ENCODE measurements at regions not wholly inside any gene's neighbourhood (a gene's known extent, or its start where the extent isn't known, plus 50 kb on each side); places are given as distances from the start of the nearest gene placed in this dataset.
"Not testable (repeated sequence)": the region's sequence is repeated elsewhere in the genome, so short reads cannot be mapped to it uniquely, and the experiment has no call there.

DNA sequence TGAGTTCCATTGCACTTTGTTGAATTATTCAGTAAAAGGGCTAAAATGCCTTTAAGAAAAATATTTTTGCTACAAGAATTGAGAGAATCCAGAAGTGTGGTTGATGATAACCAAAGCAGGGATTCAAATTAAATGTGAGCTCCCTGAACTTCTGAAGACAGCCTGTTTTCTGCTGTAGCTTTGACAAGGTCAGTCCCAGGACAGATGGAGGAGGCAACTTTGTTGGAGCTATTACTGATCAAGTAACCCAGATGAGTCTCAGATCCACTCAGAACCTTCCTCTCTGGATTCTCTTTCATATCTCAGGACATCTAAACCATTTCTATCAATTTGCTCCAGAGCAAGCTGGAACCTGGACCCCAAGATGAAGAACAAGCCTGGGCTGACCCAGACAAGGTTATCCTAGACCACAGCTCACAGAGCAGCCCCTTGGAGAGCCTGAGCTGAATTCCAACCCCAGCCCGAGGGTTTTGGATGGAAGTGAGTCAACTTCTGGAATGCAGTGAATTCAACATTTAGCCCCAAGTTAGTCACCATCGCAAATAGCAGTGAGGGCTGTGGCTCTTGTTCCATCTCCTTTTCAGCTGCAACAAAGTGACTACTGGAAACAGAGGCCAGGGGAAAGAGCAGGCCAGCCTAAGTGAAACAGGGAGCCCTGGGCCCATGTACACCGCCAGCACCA lies 137.8 kb upstream of the TSC22D1 start:
- Histone ChIP-seq H3K27me3 (ENCODE audit: insufficient read depth, low read length) (no peaks in the 10 kb centered on the region), H3K9me3 (ENCODE audit: low read length) (no peaks in the 10 kb centered on the region), H3K4me1 (ENCODE audit: insufficient read depth, low read length) (no peaks in the 10 kb centered on the region), H2AFZ (ENCODE audit: low read depth, low read length) (no peak overlapping the region), H3K36me3 (ENCODE audit: insufficient read depth, low read length) (no peaks in the 10 kb centered on the region), H3K4me3 (ENCODE audit: low read length) (no peak overlapping the region)

DNA sequence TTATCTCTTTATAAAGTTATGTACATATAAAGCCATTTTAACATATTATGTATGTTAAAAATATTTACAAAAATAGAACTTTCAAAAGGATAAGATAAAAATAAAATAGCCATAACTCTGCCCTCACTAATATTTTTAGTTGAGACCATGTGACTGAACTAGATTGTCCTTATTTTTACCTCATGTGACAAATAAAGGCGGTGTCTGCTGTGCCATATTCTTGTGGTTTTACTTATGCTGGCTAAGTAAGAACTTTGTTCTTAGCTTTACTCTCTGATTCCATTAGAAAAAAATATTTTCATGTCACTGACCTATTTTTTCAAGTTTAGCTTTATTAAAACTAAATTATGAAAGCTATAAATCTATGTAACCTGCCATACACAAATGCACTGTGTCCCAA lies 135.6 kb upstream of the TSC22D1 start:
- no peaks in the 10 kb centered on the region for H3K36me3 ChIP-seq (ENCODE audit: insufficient read depth, low read length)
- no peak overlapping the region for H2AFZ ChIP-seq (ENCODE audit: low read depth, low read length)
- H3K9me3 ChIP-seq (ENCODE audit: low read length) = no peaks in the 10 kb centered on the region
- no peaks in the 10 kb centered on the region for H3K27me3 ChIP-seq (ENCODE audit: insufficient read depth, low read length)
- H3K4me3 ChIP-seq (ENCODE audit: low read length) = no peak overlapping the region
- no peaks in the 10 kb centered on the region for H3K4me1 ChIP-seq (ENCODE audit: insufficient read depth, low read length)

DNA sequence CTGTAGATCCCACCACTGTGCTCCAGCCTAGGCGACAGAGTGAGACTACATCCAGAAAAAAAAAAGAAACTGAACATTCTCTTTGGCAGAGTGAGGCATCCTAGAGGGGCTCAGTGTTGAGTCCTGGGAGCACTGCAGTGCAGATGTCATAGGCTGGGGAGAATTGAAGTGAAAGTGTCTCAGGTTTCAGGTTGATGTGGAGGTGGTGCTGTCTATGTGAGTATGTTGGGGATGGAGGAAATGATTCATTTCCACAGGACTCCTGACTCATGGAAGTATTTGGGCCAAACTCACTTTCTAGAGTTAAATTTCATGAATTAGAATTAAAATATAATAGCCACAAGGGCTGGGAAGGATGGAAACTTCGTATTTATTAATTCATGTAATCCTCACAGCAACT lies 134.4 kb upstream of the TSC22D1 start:
- Histone ChIP-seq H3K9me3 (ENCODE audit: low read length) (no peaks in the 10 kb centered on the region), H2AFZ (ENCODE audit: low read depth, low read length) (no peak overlapping the region), H3K27me3 (ENCODE audit: insufficient read depth, low read length) (no peaks in the 10 kb centered on the region), H3K4me3 (ENCODE audit: low read length) (no peak overlapping the region), H3K36me3 (ENCODE audit: insufficient read depth, low read length) (no peaks in the 10 kb centered on the region), H3K4me1 (ENCODE audit: insufficient read depth, low read length) (no peaks in the 10 kb centered on the region)

DNA sequence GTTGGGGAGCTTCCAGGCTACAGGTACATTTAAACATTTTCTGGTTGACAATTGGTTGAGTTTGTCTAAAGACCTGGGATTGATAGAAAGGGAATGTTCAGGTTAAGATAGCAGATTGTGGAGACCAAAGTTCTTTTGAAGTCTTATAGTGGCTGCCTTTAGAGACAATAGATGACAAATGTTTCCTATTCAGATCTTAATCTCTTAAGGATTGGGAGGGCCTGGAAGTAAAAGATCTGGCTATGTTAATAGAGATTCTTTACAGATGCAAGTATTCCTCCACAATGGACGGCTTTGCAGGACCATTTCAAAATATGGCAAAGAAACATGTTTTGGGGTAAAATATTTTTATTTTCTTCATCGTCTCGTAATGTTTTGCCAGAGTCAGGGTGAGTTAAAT lies 128.7 kb upstream of the TSC22D1 start:
- not testable (repeated sequence) for H3K9me3 ChIP-seq (ENCODE audit: low read length); H2AFZ ChIP-seq (ENCODE audit: low read depth, low read length); H3K27me3 ChIP-seq (ENCODE audit: insufficient read depth, low read length); H3K4me1 ChIP-seq (ENCODE audit: insufficient read depth, low read length); H3K36me3 ChIP-seq (ENCODE audit: insufficient read depth, low read length); H3K4me3 ChIP-seq (ENCODE audit: low read length)

DNA sequence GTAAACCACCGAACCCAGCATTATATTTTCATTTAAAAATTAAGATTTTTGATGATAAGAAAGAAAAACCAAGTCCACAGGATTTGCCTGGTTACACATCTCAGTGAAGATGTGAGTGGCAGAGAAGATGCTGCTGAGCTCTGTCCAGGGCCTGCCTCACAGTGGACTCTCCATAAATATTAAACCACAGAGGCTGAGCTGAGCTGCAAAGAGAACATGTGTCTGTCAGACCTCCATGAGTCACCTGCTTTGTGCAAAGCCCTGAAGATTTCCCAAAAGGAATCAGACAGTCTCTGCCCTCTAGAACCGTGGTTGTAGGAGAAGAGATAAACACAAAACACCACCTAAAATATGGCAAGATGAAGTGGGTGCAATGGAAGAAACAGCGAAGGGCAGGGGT lies 127.2 kb upstream of the TSC22D1 start:
- no peak overlapping the region for H2AFZ ChIP-seq (ENCODE audit: low read depth, low read length)
- H3K9me3 ChIP-seq (ENCODE audit: low read length) = no peaks in the 10 kb centered on the region
- no peaks in the 10 kb centered on the region for H3K36me3 ChIP-seq (ENCODE audit: insufficient read depth, low read length)
- H3K4me3 ChIP-seq (ENCODE audit: low read length) = no peak overlapping the region
- H3K4me1 ChIP-seq (ENCODE audit: insufficient read depth, low read length) = peaks cover 6% of the 10 kb centered on the region
- H3K27me3 ChIP-seq (ENCODE audit: insufficient read depth, low read length) = peaks cover 7% of the 10 kb centered on the region

DNA sequence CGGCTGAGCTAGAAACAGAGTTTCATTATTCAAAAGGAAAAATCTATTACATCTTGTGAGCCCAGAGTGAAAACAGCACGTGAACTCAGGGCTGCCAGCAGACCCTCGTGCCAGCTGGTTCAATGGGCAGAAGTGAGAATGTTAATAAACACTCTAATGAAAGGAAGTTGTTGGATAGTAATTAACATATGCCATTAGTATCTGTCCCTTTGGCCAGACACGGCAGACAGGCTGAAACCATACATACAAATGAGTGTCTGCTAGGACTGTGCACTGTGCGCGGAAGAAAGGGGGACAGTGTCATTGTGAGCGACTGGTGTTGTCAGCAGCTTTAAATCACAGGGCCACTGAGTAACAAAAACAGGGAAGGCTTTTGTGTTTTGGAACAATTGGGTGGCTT lies 121.9 kb upstream of the TSC22D1 start:
- Histone ChIP-seq H3K4me3 (ENCODE audit: low read length) (peak overlapping the region; percentile 23), H3K9me3 (ENCODE audit: low read length) (no peaks in the 10 kb centered on the region), H2AFZ (ENCODE audit: low read depth, low read length) (peak overlapping the region; percentile 60), H3K27me3 (ENCODE audit: insufficient read depth, low read length) (peaks cover 7% of the 10 kb centered on the region), H3K4me1 (ENCODE audit: insufficient read depth, low read length) (peaks cover 17% of the 10 kb centered on the region), H3K36me3 (ENCODE audit: insufficient read depth, low read length) (no peaks in the 10 kb centered on the region)

DNA sequence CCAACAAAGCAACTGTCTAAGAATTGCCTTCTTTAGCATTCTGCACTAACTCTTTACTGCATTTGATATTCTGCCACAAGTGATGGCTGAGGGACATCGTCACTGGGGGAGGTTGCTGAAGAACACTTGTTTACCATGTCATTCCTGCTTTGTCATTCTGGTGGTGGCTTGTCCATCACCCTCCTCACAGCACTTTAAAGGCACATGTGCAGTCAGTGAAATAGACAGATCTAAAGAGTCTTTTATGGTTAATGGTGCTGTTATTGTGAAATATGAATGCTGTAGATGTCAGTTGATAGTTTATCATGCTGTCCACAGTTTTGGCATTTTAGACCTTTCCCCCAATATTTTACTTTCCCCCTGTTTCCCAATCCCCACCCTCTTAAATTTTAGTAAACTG lies 120.9 kb upstream of the TSC22D1 start:
- Histone ChIP-seq H2AFZ (ENCODE audit: low read depth, low read length) (no peak overlapping the region), H3K4me3 (ENCODE audit: low read length) (no peak overlapping the region), H3K36me3 (ENCODE audit: insufficient read depth, low read length) (no peaks in the 10 kb centered on the region), H3K9me3 (ENCODE audit: low read length) (no peaks in the 10 kb centered on the region), H3K4me1 (ENCODE audit: insufficient read depth, low read length) (peaks cover 17% of the 10 kb centered on the region), H3K27me3 (ENCODE audit: insufficient read depth, low read length) (peaks cover 3% of the 10 kb centered on the region)

DNA sequence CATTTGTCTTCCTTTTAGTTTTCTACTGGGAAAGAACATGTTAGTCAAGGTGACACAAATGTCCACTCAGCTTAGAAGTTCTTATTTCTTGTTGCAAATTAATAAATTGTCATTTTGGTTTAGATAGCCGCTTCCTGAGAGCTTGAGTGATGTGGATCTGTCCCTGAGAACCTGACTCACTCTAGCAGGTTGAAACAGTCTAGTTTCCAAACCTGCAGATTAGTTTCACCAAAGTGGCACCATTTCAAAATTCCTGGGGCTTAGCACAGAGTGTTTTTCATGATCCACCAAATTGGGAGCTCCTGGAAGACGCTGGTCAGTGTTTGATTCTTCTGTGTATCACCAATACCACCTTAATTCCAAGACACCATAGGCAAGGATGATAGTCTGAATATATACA lies 119.4 kb upstream of the TSC22D1 start:
- Histone ChIP-seq H2AFZ (ENCODE audit: low read depth, low read length) (no peak overlapping the region), H3K4me3 (ENCODE audit: low read length) (no peak overlapping the region), H3K9me3 (ENCODE audit: low read length) (no peaks in the 10 kb centered on the region), H3K27me3 (ENCODE audit: insufficient read depth, low read length) (no peaks in the 10 kb centered on the region), H3K36me3 (ENCODE audit: insufficient read depth, low read length) (no peaks in the 10 kb centered on the region), H3K4me1 (ENCODE audit: insufficient read depth, low read length) (peaks cover 17% of the 10 kb centered on the region)

DNA sequence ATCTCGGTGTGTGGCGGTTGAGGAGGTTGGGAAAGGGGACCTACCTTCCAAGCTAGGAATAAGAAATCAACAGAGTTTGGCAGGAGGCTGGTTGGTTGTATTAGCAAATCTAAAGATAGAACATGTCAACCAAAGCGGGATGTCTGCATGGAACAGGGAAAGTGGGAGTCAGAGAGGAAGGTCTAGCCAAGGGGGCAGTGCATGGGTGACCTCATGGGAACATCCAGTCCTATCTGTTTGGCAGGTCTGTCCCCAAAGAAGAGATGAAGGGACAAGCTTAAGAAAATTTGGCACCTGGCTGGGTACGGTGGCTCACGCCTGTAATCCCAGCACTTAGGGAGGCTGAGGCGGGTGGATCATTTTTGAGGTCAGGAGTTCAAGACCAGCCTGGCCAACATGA lies 118.7 kb upstream of the TSC22D1 start:
- peaks cover 17% of the 10 kb centered on the region for H3K4me1 ChIP-seq (ENCODE audit: insufficient read depth, low read length)
- H3K36me3 ChIP-seq (ENCODE audit: insufficient read depth, low read length) = no peaks in the 10 kb centered on the region
- no peak overlapping the region for H2AFZ ChIP-seq (ENCODE audit: low read depth, low read length)
- no peak overlapping the region for H3K4me3 ChIP-seq (ENCODE audit: low read length)
- H3K9me3 ChIP-seq (ENCODE audit: low read length) = no peaks in the 10 kb centered on the region
- H3K27me3 ChIP-seq (ENCODE audit: insufficient read depth, low read length) = no peaks in the 10 kb centered on the region

DNA sequence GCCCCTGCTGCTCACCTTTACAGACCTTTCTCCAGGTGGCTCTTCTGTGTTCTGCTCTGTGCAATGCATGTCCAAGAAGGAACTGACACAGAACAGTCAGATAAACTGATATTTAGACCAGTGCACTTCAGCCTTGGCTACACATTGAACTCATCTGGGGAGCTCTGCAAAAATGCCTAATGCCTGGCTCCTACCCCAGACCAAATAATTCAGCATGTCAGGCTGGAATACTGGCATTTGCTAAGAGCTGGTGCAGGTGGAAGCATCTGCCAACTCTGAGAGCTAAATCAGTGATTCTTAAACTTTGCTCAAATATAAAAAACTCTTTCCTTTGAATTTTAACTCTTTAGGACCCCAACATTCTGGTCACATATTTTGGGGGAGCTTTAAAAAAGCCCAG lies 118.2 kb upstream of the TSC22D1 start:
- Histone ChIP-seq H2AFZ (ENCODE audit: low read depth, low read length) (no peak overlapping the region), H3K36me3 (ENCODE audit: insufficient read depth, low read length) (no peaks in the 10 kb centered on the region), H3K27me3 (ENCODE audit: insufficient read depth, low read length) (no peaks in the 10 kb centered on the region), H3K4me1 (ENCODE audit: insufficient read depth, low read length) (peaks cover 17% of the 10 kb centered on the region), H3K4me3 (ENCODE audit: low read length) (no peak overlapping the region), H3K9me3 (ENCODE audit: low read length) (no peaks in the 10 kb centered on the region)

DNA sequence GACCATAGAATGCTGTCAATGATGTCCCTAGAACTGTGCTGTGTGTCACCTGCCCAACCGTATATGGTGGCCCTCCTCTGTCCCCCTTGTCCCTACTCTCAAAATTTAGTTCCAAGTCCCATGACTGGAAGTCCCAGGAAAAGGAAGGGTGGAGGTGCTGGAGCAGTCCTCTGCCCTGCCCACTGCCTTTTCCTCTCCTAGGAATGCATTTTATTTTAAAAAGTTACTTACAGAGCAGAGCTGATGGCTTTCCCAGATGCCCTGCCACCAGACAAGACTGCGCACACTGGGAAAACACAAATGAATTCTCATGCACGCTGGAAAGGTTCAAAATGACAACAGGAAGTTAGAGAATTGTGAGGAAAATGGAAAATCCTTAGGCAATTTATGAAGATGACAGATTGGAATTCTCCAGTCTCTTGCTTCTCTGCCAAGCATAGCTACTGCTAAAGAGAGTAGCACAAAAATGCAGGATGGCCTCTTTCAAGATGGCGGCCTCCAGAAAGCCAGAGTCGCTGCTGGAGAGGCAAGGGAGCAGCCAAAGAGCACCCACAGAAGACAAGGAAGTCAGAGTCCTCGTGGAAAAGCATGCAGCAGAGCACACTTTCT lies 117.1 kb upstream of the TSC22D1 start:
- Histone ChIP-seq H3K9me3 (ENCODE audit: low read length) (no peaks in the 10 kb centered on the region), H2AFZ (ENCODE audit: low read depth, low read length) (no peak overlapping the region), H3K4me1 (ENCODE audit: insufficient read depth, low read length) (peaks cover 10% of the 10 kb centered on the region), H3K27me3 (ENCODE audit: insufficient read depth, low read length) (no peaks in the 10 kb centered on the region), H3K4me3 (ENCODE audit: low read length) (no peak overlapping the region), H3K36me3 (ENCODE audit: insufficient read depth, low read length) (no peaks in the 10 kb centered on the region)

DNA sequence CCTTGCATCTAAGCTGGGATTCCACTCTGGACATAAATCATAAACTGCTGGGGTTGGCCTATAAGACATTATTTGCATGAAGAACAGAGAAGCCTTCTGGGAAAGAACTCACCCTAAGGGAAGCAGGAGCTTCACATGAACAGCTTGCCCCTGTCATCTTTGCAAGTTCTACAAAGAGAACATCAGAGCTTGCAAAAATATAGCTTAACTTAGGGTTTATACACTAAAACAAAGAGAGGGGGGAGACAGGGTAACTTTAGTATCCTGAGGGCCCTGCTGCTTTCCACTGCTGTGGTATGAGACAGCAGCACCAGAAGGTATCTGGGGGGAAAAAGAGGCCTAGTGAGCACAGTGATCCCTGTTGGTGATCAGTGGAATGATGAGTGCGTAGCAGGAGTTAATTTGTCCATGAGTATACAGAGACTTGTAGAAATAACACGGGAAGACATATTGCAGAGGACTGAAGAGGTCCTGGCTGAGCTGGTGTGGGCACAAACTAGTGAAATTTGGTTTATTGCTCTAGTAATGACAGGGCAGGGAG lies 116.1 kb upstream of the TSC22D1 start:
- Histone ChIP-seq H3K9me3 (ENCODE audit: low read length) (no peaks in the 10 kb centered on the region), H3K27me3 (ENCODE audit: insufficient read depth, low read length) (no peaks in the 10 kb centered on the region), H2AFZ (ENCODE audit: low read depth, low read length) (no peak overlapping the region), H3K36me3 (ENCODE audit: insufficient read depth, low read length) (no peaks in the 10 kb centered on the region), H3K4me3 (ENCODE audit: low read length) (no peak overlapping the region), H3K4me1 (ENCODE audit: insufficient read depth, low read length) (peaks cover 4% of the 10 kb centered on the region)

DNA sequence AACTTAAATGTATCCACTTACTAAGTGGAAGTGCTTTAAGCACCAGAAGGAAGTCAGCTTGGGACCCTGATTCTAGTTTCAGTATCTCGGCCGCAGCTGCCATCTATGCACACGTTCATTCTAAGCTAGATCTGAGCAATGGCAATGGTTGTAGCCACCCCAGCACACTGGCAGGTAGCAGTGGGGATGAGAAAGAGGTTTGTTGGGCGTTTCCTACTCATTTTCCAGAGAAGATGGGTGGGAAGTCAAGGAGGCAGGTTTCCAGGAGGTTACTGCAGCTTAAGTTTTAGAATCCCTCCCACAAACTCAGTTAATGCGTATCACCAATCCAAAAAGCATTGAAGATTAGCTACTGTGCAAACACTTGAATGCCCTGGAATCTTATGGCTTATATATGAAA lies 114.2 kb upstream of the TSC22D1 start:
- Histone ChIP-seq H3K27me3 (ENCODE audit: insufficient read depth, low read length) (no peaks in the 10 kb centered on the region), H3K36me3 (ENCODE audit: insufficient read depth, low read length) (no peaks in the 10 kb centered on the region), H3K4me3 (ENCODE audit: low read length) (no peak overlapping the region)

DNA sequence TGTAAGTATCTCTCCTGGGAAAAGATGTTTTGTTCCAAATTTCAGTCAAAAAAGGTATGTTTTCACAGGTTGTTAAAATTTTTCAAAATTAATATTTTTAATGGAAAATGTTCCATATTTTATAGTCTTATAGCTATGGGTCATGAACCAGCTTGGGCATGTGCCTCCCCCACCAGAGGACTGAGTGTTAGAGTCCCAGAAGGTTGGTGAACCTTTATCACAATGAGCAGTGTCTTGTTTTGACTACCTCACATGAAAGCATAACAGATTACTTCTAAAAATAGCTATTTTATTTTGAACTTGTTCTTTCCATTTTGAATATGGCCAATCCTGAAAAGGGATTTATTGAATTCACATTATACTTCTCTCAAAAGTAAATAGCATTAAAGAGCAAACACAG lies 112.5 kb upstream of the TSC22D1 start:
- Histone ChIP-seq H3K27me3 (ENCODE audit: insufficient read depth, low read length) (no peaks in the 10 kb centered on the region), H3K9me3 (ENCODE audit: low read length) (no peaks in the 10 kb centered on the region), H3K4me1 (ENCODE audit: insufficient read depth, low read length) (no peaks in the 10 kb centered on the region), H2AFZ (ENCODE audit: low read depth, low read length) (no peak overlapping the region), H3K36me3 (ENCODE audit: insufficient read depth, low read length) (no peaks in the 10 kb centered on the region), H3K4me3 (ENCODE audit: low read length) (no peak overlapping the region)

More for the DNA sequence above, 114.2 kb upstream of the TSC22D1 start:
- Histone ChIP-seq H2AFZ (ENCODE audit: low read depth, low read length) (no peak overlapping the region), H3K4me1 (ENCODE audit: insufficient read depth, low read length) (no peaks in the 10 kb centered on the region), H3K9me3 (ENCODE audit: low read length) (no peaks in the 10 kb centered on the region)

Data from neuron (in vitro differentiated cells).